ENCODE measurements at regions not wholly inside any gene's neighbourhood (a gene's known extent, or its start where the extent isn't known, plus 50 kb on each side); places are given as distances from the start of the nearest gene placed in this dataset.

GRCh38 chr14:83395321-83395720 is 1861.7 kb upstream of the SEL1L start:
- DNase-seq = no peak

- DNase-seq = no peak
These were observed 1882.8 kb upstream of the SEL1L start for GRCh38 chr14:83416476-83416875.

- DNase-seq = no peak
These were observed 1885.8 kb upstream of the SEL1L start for GRCh38 chr14:83419420-83419819.

GRCh38 chr14:83421711-83422110 is 1888.1 kb upstream of the SEL1L start:
- DNase-seq = no peak

GRCh38 chr14:83425138-83425537 is 1891.5 kb upstream of the SEL1L start:
- no peak for DNase-seq

- DNase-seq = no peak
These were observed 1892.1 kb upstream of the SEL1L start for GRCh38 chr14:83425706-83426105.

- no peak for DNase-seq
These were observed 1900.0 kb upstream of the SEL1L start for GRCh38 chr14:83433618-83434017.

GRCh38 chr14:83441801-83442200 is 1908.1 kb upstream of the SEL1L start:
- DNase-seq = no peak

- DNase-seq = no peak
These were observed 1921.9 kb upstream of the SEL1L start for GRCh38 chr14:83455561-83455960.

GRCh38 chr14:83461521-83461920 is 1927.9 kb upstream of the SEL1L start:
- DNase-seq = no peak

- DNase-seq = no peak
These were observed 1929.1 kb upstream of the SEL1L start for GRCh38 chr14:83462759-83463158.

GRCh38 chr14:83463500-83464098 is 1929.9 kb upstream of the SEL1L start:
- DNase-seq = peak; percentile 7 to 8

GRCh38 chr14:83467811-83468210 is 1934.2 kb upstream of the SEL1L start:
- DNase-seq = no peak

GRCh38 chr14:83470466-83470865 is 1936.8 kb upstream of the SEL1L start:
- DNase-seq = no peak

- no peak for DNase-seq
These were observed 1937.5 kb upstream of the SEL1L start for GRCh38 chr14:83470959-83471695.

- DNase-seq = no peak
These were observed 1940.0 kb upstream of the SEL1L start for GRCh38 chr14:83473416-83474235.

GRCh38 chr14:83478741-83479140 is 1945.1 kb upstream of the SEL1L start:
- no peak for DNase-seq

- DNase-seq = no peak
These were observed 1949.4 kb upstream of the SEL1L start for GRCh38 chr14:83483063-83483462.

- DNase-seq = no peak
These were observed 1951.9 kb upstream of the SEL1L start for GRCh38 chr14:83485591-83485990.

- no peak for DNase-seq
These were observed 1957.4 kb upstream of the SEL1L start for GRCh38 chr14:83491091-83491490.

GRCh38 chr14:83520837-83521236 is 1987.2 kb upstream of the SEL1L start:
- DNase-seq = no peak

GRCh38 chr14:83529531-83529930 is 1995.9 kb upstream of the SEL1L start:
- no peak for DNase-seq

GRCh38 chr14:83533734-83534133 is 1996.2 kb upstream of the FLRT2 start:
- no peak for DNase-seq

- DNase-seq = no peak
These were observed 1994.9 kb upstream of the FLRT2 start for GRCh38 chr14:83534995-83535394.
